Activated T-cell treated with anti-CD3 and anti-CD28 coated beads, Interleukin-2, amount 50 U/mL, for 24 hours (primary cell): ENCODE measurements at regions not wholly inside any gene's neighbourhood (a gene's known extent, or its start where the extent isn't known, plus 50 kb on each side); places are given as distances from the start of the nearest gene placed in this dataset.

Experiments used
- DNase-seq: peaks from one replicate; pipeline ENCODE4 v3.0.0-alpha.2; 2020
- H3K27ac Mint-ChIP-seq: 2 replicates; pipeline ENCODE4 v1.8.0; 2020; ENCODE audit warnings: mild to moderate bottlenecking, mixed read lengths
- H3K27me3 Mint-ChIP-seq: 2 replicates; pipeline ENCODE4 v1.8.0; 2020; ENCODE audit warnings: mixed read lengths
- H3K36me3 Mint-ChIP-seq: 2 replicates; pipeline ENCODE4 v1.8.0; 2020; ENCODE audit warnings: low read depth, mixed read lengths
- H3K4me1 Mint-ChIP-seq: 2 replicates; pipeline ENCODE4 v1.8.0; 2020; ENCODE audit warnings: low read depth, mixed read lengths
- H3K4me3 Mint-ChIP-seq: 2 replicates; pipeline ENCODE4 v1.8.0; 2020; ENCODE audit warnings: mild to moderate bottlenecking, moderate library complexity, mixed read lengths
- H3K9me3 Mint-ChIP-seq: 2 replicates; pipeline ENCODE4 v1.8.0; 2020; ENCODE audit warnings: mixed read lengths

DNA sequence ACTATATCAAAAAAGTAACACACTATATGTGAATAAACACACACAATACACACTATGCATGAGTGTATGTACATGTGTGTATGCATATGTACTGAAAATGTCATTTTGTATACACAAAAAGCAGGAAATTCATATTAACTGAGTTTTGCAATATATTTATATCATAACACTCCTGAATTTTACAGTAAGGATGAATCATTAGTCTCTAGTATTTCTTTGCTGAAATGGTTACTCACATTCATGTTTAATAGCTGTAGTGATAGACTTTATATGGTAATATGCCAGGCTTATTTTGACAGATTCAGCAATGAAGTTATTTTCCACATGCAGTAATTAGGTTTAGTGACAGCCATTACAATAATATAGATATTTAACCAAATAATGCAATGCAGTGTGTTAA, 1216.2 kb upstream of the CITED2 start:
- H3K4me3 Mint-ChIP-seq, result no peak overlapping the region
- H3K27ac Mint-ChIP-seq, result no peak overlapping the region
- H3K27me3 Mint-ChIP-seq, result peaks cover 12% of the 10 kb centered on the region
- no peaks in the 10 kb centered on the region for H3K36me3 Mint-ChIP-seq
- peaks cover 14% of the 10 kb centered on the region for H3K4me1 Mint-ChIP-seq
- H3K9me3 Mint-ChIP-seq, result peaks cover 7% of the 10 kb centered on the region
- no peak for DNase-seq

DNA sequence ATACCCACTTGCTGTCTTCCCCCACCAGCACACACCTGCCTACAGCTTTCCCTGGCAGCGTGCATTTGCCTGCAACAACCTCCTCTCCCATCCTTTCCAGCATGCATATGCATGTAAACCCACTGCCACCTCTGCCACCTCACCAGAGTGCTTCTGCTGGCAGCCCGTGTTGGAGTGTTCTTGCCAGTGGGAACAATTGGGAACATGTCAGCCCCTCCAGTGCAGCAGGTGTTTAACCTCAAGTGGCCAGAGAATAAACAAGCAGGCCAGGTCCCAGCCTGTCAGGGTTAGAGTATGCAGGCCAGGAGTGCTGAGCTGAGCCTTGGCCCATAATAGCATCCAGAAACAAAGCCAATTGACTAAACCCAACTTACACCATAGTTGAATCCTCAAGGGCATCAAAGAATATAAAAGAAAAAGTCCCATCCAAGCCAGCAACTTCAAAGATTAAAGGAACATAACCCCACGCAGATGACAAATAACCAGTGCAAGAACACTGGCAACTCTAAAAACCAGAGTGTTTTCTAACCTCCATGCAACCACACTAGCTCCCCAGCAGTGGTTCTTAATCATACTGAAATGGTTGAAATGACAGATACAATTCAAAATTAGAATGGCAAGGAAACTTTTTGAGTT, 1212.1 kb upstream of the CITED2 start:
- peak overlapping the region; percentile 8 for H3K4me3 Mint-ChIP-seq
- peak overlapping the region; percentile 72 for H3K27ac Mint-ChIP-seq
- H3K27me3 Mint-ChIP-seq, result peaks cover 3% of the 10 kb centered on the region
- DNase-seq, result no peak
- peaks cover 22% of the 10 kb centered on the region for H3K4me1 Mint-ChIP-seq
- no peaks in the 10 kb centered on the region for H3K36me3 Mint-ChIP-seq
- H3K9me3 Mint-ChIP-seq, result peaks cover 1% of the 10 kb centered on the region

DNA sequence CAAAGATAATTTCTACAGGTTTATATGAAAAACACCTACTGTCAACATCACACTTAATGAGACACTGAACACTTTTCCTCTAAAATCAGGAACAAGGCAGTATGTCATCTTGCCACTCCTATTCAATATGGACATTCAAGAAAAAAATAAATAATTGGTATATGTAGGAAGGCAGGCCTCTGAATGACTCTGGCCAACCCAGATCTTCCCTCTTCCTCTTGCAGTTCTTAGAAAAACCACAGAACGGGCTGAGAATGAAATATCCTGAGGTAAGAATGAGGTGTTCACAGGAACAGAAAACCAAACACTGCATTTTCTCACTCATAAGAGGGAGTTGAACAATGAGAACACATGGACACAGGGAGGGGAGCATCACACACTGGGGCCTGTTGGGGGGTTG, 1207.2 kb upstream of the CITED2 start:
- peak overlapping the region; percentile 6 for H3K27ac Mint-ChIP-seq

DNA sequence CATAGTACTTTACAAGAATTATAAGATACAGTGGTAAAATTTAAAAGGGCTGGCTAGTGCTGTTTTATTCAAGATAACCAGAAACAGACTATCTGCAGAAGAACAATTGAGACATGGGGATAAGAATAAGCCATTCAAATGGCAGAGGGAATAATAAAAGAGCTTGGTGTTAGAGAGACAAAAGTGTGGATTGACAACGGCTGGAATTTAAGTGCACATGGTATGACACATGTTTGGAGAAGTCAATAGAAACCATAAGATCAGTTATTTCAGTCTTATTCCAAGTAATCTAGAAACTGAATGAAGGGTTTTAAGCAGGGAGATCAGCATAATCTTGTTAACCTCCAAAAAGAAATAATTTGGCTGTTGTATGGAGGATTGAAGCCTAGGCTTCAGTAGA, 1205.5 kb upstream of the CITED2 start:
- no peaks in the 10 kb centered on the region for H3K9me3 Mint-ChIP-seq
- no peaks in the 10 kb centered on the region for H3K36me3 Mint-ChIP-seq
- no peak overlapping the region for H3K4me3 Mint-ChIP-seq
- peaks cover 25% of the 10 kb centered on the region for H3K27me3 Mint-ChIP-seq
- no peak for DNase-seq
- H3K27ac Mint-ChIP-seq, result no peak overlapping the region
- peaks cover 10% of the 10 kb centered on the region for H3K4me1 Mint-ChIP-seq

More for the DNA sequence above, 1207.2 kb upstream of the CITED2 start:
- no peak overlapping the region for H3K4me3 Mint-ChIP-seq
- H3K9me3 Mint-ChIP-seq, result peaks cover 1% of the 10 kb centered on the region
- peaks cover 16% of the 10 kb centered on the region for H3K4me1 Mint-ChIP-seq
- peaks cover 19% of the 10 kb centered on the region for H3K27me3 Mint-ChIP-seq
- no peaks in the 10 kb centered on the region for H3K36me3 Mint-ChIP-seq
- DNase-seq, result no peak

DNA sequence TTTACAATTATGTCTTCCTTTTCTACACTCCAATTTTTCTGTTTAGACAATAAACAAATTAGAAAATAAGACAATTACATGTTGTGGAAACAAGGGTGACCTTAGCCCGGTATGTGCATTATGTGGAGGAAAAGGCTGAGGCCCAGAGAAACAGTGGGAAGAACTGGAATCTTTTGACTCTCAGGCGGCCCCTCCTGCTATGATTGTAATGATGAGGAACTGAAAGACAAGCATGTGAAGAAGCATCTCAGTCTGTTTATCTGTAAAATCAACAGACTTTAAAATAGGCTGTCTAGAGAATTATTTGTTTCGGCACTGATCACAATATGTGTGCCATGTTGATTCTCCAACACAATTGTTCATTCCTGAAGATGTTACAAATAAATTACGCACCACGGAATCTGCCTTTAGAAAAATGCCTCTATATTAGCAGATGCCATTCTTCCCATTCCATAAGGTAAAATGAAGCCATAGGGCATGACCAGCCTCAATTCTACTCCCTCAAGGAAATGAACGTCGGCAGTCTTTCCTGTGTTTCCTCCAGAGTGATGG, 1201.6 kb upstream of the CITED2 start:
- H3K9me3 Mint-ChIP-seq, result no peaks in the 10 kb centered on the region
- no peaks in the 10 kb centered on the region for H3K36me3 Mint-ChIP-seq
- H3K4me1 Mint-ChIP-seq, result peaks cover 8% of the 10 kb centered on the region
- no peak for DNase-seq
- H3K4me3 Mint-ChIP-seq, result no peak overlapping the region
- H3K27ac Mint-ChIP-seq, result no peak overlapping the region
- H3K27me3 Mint-ChIP-seq, result peaks cover 22% of the 10 kb centered on the region

DNA sequence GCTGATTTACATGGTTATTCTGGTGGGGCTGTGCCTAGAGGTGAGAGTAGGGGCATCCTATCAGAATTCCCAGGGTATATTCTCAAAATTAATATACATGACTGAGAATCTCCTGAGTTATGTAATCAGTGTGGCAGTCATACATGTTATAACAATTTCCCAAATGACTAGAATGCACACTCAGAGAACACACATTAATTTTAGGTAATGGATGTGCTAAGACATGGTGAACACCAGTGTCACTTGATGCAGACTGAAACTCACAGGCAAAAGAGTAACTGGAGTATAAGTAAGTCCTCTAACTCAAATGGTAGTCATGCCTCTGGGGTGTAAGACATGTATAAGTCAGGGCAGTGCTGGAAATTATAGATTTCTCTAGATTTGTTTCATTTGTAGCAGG, 1198.4 kb upstream of the CITED2 start:
- Mint-ChIP-seq H3K27ac (no peak overlapping the region), H3K27me3 (peaks cover 27% of the 10 kb centered on the region), H3K36me3 (no peaks in the 10 kb centered on the region), H3K4me3 (no peak overlapping the region), H3K9me3 (no peaks in the 10 kb centered on the region), H3K4me1 (peaks cover 7% of the 10 kb centered on the region)
- no peak for DNase-seq

DNA sequence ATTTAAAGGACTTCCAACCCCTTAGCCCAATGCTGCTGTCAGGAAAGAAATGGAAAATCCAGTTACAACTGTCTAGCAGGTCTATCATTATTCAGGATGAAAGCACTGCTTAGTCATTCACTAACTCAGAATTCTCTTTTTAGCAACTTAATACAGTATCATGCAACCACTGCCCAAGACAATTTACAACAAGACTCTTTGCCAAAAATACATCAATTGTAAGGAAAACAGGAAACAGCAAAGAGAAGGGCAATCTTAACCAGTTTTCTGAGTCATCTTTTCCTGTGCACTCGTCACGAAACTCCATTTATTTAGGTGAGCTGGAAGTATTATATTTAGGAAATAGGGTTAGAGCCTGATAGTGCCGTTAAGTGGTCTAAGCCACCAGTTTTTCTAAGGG, 1197.7 kb upstream of the CITED2 start:
- Mint-ChIP-seq H3K4me3 (no peak overlapping the region), H3K36me3 (no peaks in the 10 kb centered on the region), H3K9me3 (no peaks in the 10 kb centered on the region), H3K4me1 (peaks cover 12% of the 10 kb centered on the region), H3K27ac (no peak overlapping the region), H3K27me3 (peaks cover 24% of the 10 kb centered on the region)
- no peak for DNase-seq

DNA sequence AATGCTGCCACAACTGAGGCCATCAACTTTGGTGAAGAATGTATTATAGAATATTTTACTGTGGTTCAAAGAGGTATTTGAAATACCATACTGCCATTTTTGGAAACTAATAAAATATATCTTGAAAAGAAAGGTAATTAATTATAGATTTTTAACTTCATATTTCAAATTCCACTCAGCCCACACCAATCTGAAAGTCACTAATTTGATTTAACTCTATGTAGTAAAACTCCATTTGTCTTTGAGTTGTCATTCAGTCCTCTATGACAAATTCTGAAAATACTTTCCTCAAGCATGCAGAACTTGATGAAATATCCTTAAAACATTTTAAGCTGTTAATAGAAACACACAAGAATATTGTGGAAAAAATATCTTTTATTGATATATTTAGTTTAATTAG, 1196.7 kb upstream of the CITED2 start:
- H3K36me3 Mint-ChIP-seq, result no peaks in the 10 kb centered on the region
- no peak overlapping the region for H3K4me3 Mint-ChIP-seq
- no peak for DNase-seq
- H3K27ac Mint-ChIP-seq, result no peak overlapping the region
- H3K9me3 Mint-ChIP-seq, result no peaks in the 10 kb centered on the region
- peaks cover 16% of the 10 kb centered on the region for H3K27me3 Mint-ChIP-seq
- H3K4me1 Mint-ChIP-seq, result peaks cover 12% of the 10 kb centered on the region

DNA sequence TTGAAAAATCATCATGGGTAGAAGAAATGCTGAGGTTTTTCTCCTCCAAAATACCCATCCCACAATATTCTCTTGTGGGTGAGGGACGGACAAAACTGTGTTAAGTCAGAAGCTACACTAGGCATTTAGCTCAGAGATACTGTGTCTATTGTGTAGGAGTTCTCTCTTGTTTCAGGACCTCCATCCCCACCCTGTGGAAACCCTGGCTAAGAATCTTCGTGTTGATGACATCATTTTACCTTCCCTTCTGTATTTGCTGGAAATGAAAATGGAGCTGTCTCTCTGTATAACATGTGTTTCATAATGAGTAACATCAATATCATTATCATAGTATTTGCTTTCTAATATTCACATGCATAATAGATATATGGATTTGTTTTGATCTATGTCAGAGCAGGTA, 1193.0 kb upstream of the CITED2 start:
- H3K36me3 Mint-ChIP-seq, result no peaks in the 10 kb centered on the region
- no peak for DNase-seq
- no peak overlapping the region for H3K4me3 Mint-ChIP-seq
- no peaks in the 10 kb centered on the region for H3K9me3 Mint-ChIP-seq
- no peak overlapping the region for H3K27ac Mint-ChIP-seq
- peaks cover 10% of the 10 kb centered on the region for H3K4me1 Mint-ChIP-seq
- peaks cover 14% of the 10 kb centered on the region for H3K27me3 Mint-ChIP-seq

DNA sequence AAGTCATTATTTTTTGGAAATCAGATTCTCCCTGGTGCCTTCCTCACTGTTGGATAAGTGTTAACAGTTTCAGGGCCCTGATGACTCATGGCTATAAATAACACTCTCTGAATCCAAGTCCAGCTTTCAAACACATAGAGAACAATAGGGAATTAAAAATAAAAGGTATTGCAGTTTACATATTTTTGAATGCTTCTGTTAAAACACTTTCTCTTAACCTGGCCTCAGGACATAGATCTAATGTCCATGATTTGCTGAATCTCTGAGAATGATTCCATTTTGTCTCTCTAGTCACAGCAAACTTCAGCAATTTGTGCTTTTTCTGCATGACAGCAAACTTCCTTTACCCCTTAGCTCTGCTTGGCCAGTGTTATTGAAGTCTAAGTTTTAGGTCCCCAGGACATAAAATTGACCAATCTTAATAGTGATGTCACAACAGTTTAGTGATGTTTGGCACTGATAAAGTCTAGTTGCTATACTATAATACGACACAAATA, 1192.4 kb upstream of the CITED2 start:
- Mint-ChIP-seq H3K9me3 (no peaks in the 10 kb centered on the region), H3K27me3 (peaks cover 14% of the 10 kb centered on the region), H3K36me3 (no peaks in the 10 kb centered on the region), H3K4me1 (peaks cover 6% of the 10 kb centered on the region), H3K27ac (no peak overlapping the region), H3K4me3 (no peak overlapping the region)
- no peak for DNase-seq

DNA sequence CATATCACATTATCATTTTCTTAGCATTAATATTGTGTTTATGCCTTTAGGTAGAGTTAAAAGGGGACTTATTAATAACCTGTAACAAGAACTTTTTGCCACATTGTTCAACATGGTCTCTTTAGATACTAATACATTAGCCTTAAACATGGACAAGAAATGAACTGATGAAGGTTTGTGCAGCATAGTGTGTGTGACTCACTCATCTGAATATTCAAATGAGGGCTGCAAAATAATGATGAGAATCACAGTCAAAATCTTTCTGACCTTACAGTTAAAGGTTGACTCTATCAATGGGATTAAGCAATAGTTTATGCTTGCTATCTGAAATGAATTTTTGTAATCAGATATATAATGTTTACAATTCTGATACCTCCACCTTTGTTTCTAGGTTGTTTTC, 1189.3 kb upstream of the CITED2 start:
- H3K4me1 Mint-ChIP-seq, result peaks cover 6% of the 10 kb centered on the region
- H3K36me3 Mint-ChIP-seq, result no peaks in the 10 kb centered on the region
- H3K27me3 Mint-ChIP-seq, result peaks cover 6% of the 10 kb centered on the region
- no peak overlapping the region for H3K27ac Mint-ChIP-seq
- H3K4me3 Mint-ChIP-seq, result no peak overlapping the region
- H3K9me3 Mint-ChIP-seq, result no peaks in the 10 kb centered on the region
- DNase-seq, result no peak

DNA sequence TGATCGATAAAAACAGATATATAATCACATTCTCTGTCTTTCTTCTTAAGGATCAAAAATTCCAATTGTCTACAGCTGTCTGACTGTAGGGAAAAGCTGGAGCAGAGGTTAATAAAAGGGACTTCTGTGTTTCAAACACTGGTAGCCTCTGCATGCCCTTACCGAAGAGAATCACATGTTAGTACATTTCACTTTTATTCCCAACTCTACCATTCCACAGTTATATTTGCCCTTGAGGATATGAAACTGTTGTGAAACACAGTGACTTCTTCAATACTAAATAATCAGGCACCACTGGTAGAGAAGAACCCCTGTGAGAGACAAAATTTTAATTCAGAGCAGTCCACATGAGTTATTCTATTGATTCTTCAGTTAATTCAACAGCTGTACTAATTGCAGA, 1187.3 kb upstream of the CITED2 start:
- Mint-ChIP-seq H3K36me3 (no peaks in the 10 kb centered on the region), H3K27me3 (no peaks in the 10 kb centered on the region), H3K4me1 (no peaks in the 10 kb centered on the region), H3K27ac (no peak overlapping the region), H3K4me3 (no peak overlapping the region), H3K9me3 (no peaks in the 10 kb centered on the region)
- DNase-seq, result no peak

DNA sequence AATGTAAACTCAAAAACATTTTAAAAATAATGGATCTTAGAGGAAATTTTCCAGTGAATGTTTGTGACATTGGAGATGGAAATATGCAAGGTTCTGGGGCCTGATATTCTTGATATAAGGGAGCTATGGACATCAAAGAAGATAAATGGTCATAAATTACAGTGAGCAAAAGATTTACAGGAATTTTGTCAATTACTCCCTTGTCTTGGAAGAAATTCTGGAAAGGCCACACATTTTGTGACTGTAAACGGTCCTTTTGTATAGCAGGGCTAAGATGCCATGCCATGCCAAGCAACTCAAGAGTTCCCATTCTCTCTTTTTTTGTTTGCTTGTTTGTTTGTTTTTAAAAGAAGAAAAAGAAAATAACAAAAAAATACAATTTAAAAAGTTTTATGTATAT, 1186.2 kb upstream of the CITED2 start:
- H3K9me3 Mint-ChIP-seq, result no peaks in the 10 kb centered on the region

DNA sequence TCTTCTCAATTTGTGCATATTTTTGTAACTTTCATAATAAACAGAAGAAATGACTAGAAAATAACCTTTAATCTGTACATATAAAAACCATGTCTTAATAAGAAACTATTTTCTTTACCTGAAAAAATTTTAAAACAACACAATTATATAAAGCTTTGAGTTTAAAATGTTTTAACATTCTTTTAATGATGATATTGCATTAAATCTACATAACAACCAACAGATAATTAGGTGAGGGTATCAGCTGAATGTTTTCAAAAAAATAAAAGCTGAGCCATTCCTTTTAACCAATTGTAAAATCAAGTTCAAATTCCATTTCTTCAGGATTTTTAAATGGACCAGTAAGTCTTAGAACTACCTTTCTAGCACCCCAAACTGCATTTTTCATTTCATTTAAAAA, 1185.0 kb upstream of the CITED2 start:
- DNase-seq, result no peak
- H3K36me3 Mint-ChIP-seq, result no peaks in the 10 kb centered on the region
- H3K4me3 Mint-ChIP-seq, result no peak overlapping the region
- H3K9me3 Mint-ChIP-seq, result no peaks in the 10 kb centered on the region
- no peaks in the 10 kb centered on the region for H3K27me3 Mint-ChIP-seq
- H3K27ac Mint-ChIP-seq, result no peak overlapping the region
- H3K4me1 Mint-ChIP-seq, result no peaks in the 10 kb centered on the region

More for the DNA sequence above, 1186.2 kb upstream of the CITED2 start:
- DNase-seq, result no peak
- no peak overlapping the region for H3K4me3 Mint-ChIP-seq
- no peaks in the 10 kb centered on the region for H3K4me1 Mint-ChIP-seq
- no peaks in the 10 kb centered on the region for H3K36me3 Mint-ChIP-seq
- H3K27me3 Mint-ChIP-seq, result no peaks in the 10 kb centered on the region
- no peak overlapping the region for H3K27ac Mint-ChIP-seq

DNA sequence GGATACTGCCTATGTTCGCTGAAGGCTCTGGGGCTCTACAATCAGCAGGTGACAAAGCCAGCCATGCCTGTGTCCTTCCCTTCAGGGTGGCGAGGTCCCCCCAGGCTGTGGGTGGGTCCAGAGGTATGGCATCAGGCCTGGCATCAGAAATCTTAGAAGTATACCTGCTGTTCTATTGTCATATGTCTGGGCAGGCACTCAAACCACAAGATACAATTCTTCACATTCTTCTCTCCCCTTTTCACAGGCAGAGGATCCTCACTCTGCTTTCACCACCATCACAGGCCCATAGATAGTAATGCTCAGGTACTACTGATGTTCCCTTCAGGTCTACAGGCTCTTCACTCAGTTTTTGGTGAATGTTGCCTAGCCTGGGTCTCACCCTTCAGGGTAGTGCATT, 1180.0 kb upstream of the CITED2 start:
- no peaks in the 10 kb centered on the region for H3K4me1 Mint-ChIP-seq
- DNase-seq, result no peak
- H3K27ac Mint-ChIP-seq, result no peak overlapping the region
- H3K36me3 Mint-ChIP-seq, result no peaks in the 10 kb centered on the region
- H3K9me3 Mint-ChIP-seq, result no peaks in the 10 kb centered on the region
- no peaks in the 10 kb centered on the region for H3K27me3 Mint-ChIP-seq
- H3K4me3 Mint-ChIP-seq, result no peak overlapping the region
